ENCODE measurements at regions not wholly inside any gene's neighbourhood (a gene's known extent, or its start where the extent isn't known, plus 50 kb on each side); places are given as distances from the start of the nearest gene placed in this dataset.

- H3K9me3 ChIP-seq (replicated peaks; ENCODE audit: control insufficient read depth, insufficient read depth, low read length), result no peaks in the 10 kb centered on the region
- no peaks in the 10 kb centered on the region for H4K20me1 ChIP-seq (replicated peaks; ENCODE audit: control insufficient read depth, extremely low read depth, insufficient read depth, low read length)
- no peak overlapping the region for H3K4me3 ChIP-seq (replicated peaks in 1 of 3; ENCODE audit: insufficient read depth in 1 of 3, low read depth in 1 of 3, low read length in 3 of 3)
- no peaks in the 10 kb centered on the region for H3K79me2 ChIP-seq (ENCODE audit: control insufficient read depth, insufficient read depth, low read length)
- intact Hi-C loops (cut with micrococcal nuclease) (no loop called here), dilution Hi-C loops (cut with MboI; ENCODE audit: extremely low pct_ligation_motif_present, low sequenced_read_pairs) (no loop called here)
- POLR2A ChIA-PET, result no interaction called here
- H3K27me3 ChIP-seq (ENCODE audit: control insufficient read depth in 2 of 2, insufficient read depth in 2 of 2, low read length in 2 of 2), result no peaks in the 10 kb centered on the region
- TF ChIP-seq POLR2AphosphoS5 (IDR thresholded peaks at IDR 0.05; ENCODE audit: insufficient read depth, low read depth, low read length) (no peak), GATA2 (IDR thresholded peaks at IDR 0.05; ENCODE audit: insufficient read depth, insufficient read length, low read depth, low read length) (no peak), EZH2 (IDR thresholded peaks at IDR 0.05; ENCODE audit: borderline replicate concordance, low read depth, low read length, severe bottlenecking) (no peak), JUN (IDR thresholded peaks at IDR 0.05; ENCODE audit: borderline replicate concordance, insufficient read depth, insufficient read length, low read depth) (no peak), MYC (IDR thresholded peaks at IDR 0.05; ENCODE audit: low read depth, low read length) (no peak), MAX (IDR thresholded peaks at IDR 0.05; ENCODE audit: insufficient read depth, insufficient read length) (no peak), FOS (IDR thresholded peaks at IDR 0.05; ENCODE audit: borderline replicate concordance, insufficient read depth, low read length) (no peak), POLR2A (IDR thresholded peaks at IDR 0.05; ENCODE audit: low read depth, low read length) (no peak)
- TF ChIP-seq, protein P1, sequence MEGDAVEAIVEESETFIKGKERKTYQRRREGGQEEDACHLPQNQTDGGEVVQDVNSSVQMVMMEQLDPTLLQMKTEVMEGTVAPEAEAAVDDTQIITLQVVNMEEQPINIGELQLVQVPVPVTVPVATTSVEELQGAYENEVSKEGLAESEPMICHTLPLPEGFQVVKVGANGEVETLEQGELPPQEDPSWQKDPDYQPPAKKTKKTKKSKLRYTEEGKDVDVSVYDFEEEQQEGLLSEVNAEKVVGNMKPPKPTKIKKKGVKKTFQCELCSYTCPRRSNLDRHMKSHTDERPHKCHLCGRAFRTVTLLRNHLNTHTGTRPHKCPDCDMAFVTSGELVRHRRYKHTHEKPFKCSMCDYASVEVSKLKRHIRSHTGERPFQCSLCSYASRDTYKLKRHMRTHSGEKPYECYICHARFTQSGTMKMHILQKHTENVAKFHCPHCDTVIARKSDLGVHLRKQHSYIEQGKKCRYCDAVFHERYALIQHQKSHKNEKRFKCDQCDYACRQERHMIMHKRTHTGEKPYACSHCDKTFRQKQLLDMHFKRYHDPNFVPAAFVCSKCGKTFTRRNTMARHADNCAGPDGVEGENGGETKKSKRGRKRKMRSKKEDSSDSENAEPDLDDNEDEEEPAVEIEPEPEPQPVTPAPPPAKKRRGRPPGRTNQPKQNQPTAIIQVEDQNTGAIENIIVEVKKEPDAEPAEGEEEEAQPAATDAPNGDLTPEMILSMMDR (IDR thresholded peaks at IDR 0.05; ENCODE audit: extremely low read depth in 1 of 2, insufficient read depth in 1 of 2, low read depth in 1 of 2, low read length in 2 of 2), result no peak
- FAIRE-seq (no peak), DNase-seq (ENCODE audit: low read depth, low spot score) (no peak)
- H3K4me2 ChIP-seq (ENCODE audit: insufficient read depth, low read length), result no peak overlapping the region
- no peak overlapping the region for H3K9ac ChIP-seq (replicated peaks; ENCODE audit: extremely low read depth, insufficient read depth, low read length)
- no TSS peak for BruUV-seq (replicated peaks)
- no peaks in the 10 kb centered on the region for H3K9me1 ChIP-seq (replicated peaks; ENCODE audit: control insufficient read depth, extremely low read depth, insufficient read depth, low read length)
- no peaks in the 10 kb centered on the region for H3K36me3 ChIP-seq (ENCODE audit: control insufficient read depth in 2 of 2, extremely low read depth in 1 of 2, insufficient read depth in 2 of 2, low read length in 2 of 2)
- no peak overlapping the region for H3K27ac ChIP-seq (ENCODE audit: insufficient read depth, low read depth, low read length)
- no peak overlapping the region for H2AFZ ChIP-seq (ENCODE audit: low read depth, low read length)
- CTCF ChIA-PET, result no interaction called here
- H3K4me1 ChIP-seq (ENCODE audit: control insufficient read depth, extremely low read depth, insufficient read depth, low read length), result no peaks in the 10 kb centered on the region
Measured at GRCh38 chrX:66920296-66920695, 281.4 kb upstream of the EDA2R start.
